ENCODE measurements at regions not wholly inside any gene's neighbourhood (a gene's known extent, or its start where the extent isn't known, plus 50 kb on each side); places are given as distances from the start of the nearest gene placed in this dataset.
"Not testable (repeated sequence)": the region's sequence is repeated elsewhere in the genome, so short reads cannot be mapped to it uniquely, and the experiment has no call there.

DNA sequence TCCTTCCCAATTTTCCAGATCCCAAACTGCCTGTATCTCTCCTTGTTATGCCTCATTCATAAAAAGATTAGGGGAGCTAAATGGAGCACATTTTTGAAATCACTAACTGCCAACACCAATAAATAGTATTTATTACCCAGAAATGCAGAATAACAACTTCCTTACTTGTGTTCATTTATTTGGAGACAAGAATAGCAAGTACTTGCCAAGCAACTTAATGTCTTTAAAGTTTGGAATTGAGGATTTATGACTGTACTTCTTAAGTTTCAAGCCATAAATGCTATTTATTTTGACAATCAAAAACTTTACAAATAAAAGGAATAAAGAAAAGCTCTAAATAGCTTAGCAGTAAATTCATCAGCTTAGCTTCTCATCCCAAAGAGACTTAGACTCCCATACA is 626.1 kb upstream of the NOVA1 start:
- intact Hi-C loops (cut with micrococcal nuclease): no loop called here

DNA sequence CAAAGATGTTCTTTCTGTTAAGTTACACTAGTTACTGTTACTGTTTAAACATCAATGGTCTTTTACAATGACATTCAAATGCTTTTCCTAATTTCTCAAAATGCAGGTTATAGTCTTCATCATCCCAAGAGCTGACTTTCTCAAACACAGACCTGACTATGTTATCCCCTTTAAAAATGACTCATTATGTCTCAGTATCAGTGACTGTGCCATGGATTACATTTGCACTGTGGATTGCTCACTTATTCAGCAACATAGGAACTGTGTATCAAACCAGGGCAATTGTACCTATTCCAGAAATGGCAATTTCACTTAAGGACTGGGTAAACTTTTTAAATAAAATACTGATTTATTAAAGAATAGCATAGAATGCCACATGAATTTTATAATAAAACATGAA is 630.2 kb upstream of the NOVA1 start:
- intact Hi-C loops (cut with micrococcal nuclease): no loop called here

DNA sequence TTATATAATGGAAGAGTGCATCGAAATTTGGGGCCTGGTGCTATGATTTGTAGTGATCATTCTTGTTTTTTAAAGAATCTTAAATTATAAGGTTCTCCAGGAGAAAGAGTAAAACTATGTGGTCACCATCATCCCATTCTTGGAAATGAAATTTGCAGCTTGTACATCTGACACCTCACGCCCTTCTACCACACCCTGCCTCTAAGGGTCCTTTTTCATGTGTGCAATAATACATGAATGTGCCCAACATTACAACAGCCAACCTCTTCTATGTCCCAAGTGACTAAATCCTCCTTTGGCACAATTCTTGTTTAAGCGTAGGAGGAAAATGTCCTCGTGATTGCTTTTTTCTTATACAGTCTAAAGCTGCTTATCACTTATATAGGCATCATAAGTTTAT is 636.5 kb upstream of the NOVA1 start:
- intact Hi-C loops (cut with micrococcal nuclease): no loop called here

DNA sequence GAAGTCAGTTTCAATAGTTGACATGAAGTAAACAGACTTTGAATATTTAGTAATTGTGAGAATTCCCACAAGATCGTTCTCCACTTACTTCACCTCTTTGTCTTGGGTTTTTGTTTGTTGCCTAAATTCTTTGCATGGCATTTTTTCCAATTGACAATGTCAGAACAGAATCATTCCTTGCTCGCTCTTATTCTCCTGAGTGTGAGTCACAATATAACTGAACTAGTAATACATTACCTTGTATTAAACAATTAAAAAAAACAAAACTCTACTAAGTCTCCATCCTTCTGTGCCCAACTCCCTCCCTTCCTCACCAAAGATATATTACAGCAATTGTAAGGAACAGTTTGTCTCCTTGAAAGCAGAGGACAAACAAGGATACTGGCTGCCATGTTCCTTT is 638.8 kb upstream of the NOVA1 start:
- intact Hi-C loops (cut with micrococcal nuclease): no loop called here

DNA sequence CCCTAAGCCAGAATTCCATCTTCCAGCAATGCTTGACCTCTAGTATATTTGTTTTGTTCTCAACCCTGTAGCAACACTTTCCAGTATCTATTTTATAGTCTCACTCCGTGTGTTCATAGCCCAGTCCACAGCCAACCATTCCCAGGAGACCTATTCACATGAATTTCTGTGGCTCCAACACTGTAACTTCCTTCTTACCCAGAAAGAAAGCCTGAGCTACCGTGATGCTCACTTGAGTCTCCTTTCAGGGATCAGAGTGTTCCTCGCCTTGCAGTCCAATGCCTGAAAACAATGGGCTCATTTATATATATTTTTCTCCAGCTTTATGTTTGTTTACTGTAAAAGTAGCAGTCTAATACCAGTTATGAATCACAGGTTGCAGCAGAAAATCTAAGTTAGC is 645.0 kb upstream of the NOVA1 start:
- intact Hi-C loops (cut with micrococcal nuclease): no loop called here

DNA sequence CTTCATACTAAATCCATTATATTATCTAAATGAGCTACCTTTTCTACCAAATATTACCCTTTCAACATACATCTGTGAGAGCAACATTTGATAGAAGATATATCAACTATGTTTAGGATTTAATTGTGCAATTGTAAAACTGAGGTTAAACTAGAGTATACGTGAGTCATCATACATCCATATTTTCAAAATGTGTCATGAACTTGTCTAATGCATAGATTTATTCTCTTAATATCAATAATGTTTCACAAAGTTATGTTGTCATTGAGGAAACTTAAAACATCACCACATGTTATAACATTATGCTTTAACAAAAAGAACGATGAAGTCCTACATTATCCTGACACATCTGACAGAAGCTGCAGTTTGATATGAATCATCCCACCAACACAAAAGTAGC is 645.5 kb upstream of the NOVA1 start:
- intact Hi-C loops (cut with micrococcal nuclease): no loop called here

DNA sequence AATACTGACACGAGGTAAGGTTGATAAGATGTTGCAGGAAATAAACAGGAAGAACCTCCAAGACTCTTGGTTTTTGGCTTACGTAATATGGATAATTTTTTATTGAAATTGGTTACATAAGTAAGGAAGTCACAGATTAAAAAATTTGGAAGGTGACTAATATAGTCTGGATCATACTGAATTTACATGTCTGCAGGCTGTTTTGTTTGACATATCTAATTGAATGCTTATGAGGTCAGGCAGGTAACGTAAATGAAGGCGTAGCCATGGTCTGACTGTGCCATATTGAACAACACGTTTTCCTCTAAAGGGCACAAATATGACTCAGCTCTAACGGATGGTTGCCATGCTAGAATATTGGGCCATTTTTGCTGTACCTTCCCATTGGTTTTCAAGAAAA is 648.1 kb upstream of the NOVA1 start:
- intact Hi-C loops (cut with micrococcal nuclease): no loop called here

DNA sequence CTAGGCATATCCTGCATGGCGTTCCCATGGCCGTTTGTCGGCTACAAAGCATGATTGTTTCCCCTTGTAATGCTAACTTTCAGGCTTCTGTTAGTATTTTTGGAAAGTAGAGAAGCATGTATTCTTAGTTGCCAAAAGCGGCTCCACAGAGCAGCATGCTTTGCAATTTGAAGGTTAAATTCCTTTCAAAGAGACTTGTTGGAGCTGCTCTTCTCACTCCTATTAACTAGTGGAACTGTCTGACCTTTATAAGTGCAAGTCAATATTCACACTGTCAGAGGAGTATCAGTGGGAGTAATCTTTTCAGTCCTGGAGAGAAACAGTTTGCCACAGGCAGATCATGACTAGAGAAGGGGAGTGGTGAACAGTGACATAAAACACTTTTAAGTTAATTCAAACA is 656.1 kb upstream of the NOVA1 start:
- intact Hi-C loops (cut with micrococcal nuclease): no loop called here

DNA sequence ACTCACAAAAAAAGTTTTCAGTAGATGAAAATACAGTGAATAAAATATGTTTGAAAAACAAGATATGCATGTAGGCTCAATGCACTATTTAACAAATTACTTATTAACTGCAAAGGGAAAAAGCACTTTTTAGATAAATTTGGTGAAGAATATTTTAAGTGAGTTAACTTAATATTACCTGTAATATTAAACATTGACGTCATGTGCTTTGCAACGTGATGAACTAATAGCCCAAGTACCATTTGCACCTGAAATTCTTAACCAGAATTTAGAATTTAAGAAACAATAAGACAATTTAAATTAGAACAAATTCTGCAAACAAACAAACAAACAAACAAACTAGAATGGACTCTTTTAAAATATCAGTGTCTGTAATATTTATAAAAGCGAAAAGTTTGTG is 659.0 kb upstream of the NOVA1 start:
- intact Hi-C loops (cut with micrococcal nuclease): no loop called here

DNA sequence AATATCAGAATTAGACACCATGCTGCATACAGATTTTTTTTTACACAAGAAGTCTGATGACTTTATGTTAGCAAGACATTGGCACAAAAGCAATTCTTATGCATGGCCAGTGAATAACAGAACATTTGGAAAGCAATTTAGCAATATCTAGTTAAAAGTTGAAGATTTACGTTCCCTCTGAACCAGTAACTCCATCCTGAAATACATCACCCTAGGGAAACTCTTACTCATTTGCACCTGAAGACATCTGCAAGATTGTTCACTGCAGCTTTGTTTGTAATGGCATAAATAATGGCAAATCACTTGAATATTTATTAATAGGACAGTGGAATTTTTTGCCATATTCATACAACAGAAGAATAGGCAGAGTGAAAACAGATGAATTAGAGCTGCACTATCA is 670.0 kb upstream of the NOVA1 start:
- intact Hi-C loops (cut with micrococcal nuclease): no loop called here

DNA sequence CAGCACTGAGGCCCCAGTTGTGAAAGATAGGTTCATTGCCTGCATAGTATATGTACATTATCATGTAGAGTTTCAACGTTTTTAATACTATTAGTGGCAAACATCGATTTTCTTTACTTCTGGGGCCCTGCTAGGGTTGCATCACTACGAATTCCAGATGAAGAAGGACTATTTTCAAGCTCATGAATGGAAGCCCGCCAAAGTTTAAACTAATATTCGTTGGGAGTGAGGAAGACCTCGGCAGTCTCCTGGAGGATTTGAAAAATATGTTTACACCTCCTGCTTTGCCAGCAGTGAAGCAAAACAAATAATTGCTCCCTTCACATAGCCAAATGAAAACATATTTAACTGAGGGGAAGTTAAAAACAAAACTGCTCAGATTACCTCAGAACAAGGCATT is 672.9 kb upstream of the NOVA1 start:
- intact Hi-C loops (cut with micrococcal nuclease): no loop called here

DNA sequence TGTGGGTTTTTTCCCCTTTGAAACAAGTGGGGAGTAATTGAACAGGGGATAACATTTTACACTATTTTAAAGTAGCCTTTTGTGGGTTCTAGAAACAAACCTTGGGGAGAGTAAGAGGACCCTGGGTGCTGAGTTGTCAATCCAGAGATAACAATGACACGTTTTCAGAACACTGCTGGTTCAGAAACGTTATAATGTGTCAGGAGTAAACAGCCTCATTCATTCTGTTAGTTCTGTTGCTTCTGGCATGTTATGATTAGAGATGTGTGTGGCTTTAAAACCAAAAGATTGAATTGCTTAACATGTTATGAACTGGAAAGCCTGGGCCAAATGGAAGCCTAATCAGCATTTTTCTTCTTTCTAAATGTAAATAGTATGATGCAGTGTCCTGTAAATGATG is 680.5 kb upstream of the NOVA1 start:
- intact Hi-C loops (cut with micrococcal nuclease): no loop called here

DNA sequence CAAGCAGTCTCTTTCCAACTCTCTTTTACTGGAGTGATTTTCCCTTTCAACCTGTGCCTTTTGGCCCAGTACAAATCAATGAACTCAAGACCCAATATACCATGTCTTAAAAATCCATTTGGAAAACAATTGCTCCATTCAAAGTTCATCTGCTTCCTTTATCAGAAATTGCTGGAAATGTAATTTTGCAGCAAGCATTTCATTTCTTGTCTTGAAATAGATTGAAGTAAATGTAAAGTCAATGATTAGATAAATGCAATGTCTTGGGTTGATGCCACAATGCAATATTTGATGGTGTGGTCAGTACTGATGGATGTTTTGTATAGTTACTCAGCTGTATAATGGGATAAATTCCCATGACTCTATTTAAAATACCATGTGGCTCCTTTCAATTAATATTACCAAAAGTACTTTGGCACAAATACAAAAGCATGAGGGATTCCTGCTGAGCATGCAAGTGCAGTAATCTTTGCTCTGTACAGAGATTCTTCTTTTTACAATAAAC is 707.7 kb upstream of the NOVA1 start:
- intact Hi-C loops (cut with micrococcal nuclease): no loop called here

DNA sequence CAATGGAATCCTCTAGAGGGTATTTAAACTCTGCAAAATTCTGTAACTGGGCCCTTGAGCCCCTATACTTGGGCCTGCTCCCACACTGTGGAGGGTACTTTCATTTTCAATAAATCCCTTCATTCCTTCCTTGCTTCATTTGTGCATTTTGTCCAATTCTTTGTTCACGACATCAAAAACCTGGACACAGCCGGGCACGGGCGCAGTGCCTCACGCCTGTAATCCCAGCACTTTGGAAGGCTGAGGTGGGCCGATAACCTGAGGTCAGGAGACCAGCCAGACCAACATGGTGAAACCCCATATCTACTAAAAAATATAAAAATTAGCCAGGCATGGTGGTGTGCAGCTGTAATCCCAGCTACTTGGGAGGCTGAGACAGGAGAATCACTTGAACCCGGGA is 714.9 kb upstream of the NOVA1 start:
- intact Hi-C loops (cut with micrococcal nuclease): not testable (repeated sequence)

DNA sequence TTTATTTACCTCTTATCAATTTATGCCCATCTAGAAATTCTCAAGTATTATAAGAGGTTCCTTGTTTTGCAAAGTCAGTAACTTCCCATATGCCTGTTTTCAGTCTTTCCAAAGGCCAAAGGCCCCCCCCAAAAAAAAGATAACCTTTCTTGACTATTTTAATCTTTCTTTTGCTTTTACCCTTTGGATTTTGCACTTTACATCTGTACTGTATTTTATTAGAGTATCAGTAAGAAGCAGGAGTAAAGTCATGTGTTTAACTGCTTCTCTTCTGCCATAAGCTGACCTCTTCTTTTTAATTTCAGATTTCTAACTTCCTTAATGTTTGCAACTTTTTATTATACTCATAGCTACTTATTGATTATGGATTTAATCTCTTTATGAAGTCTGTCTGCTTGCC is 716.4 kb upstream of the NOVA1 start:
- intact Hi-C loops (cut with micrococcal nuclease): no loop called here

DNA sequence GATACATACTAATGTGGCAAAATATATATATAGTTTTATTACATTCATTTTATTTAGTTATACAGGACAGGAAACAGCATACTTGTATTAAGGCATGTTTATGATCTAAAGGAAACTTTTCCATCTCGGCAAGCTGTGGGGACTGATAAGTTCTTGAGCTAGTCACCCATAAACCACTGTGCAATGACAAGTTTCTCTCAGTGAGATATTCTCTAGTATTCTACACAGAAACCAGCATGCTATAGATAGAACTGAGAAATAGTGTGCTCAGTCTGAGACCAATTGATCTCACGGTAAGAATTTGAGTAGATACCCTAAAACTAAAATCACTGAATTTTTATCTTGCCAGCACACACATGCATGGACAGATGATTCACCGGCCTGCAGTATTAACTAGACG is 717.6 kb upstream of the NOVA1 start:
- intact Hi-C loops (cut with micrococcal nuclease): no loop called here

DNA sequence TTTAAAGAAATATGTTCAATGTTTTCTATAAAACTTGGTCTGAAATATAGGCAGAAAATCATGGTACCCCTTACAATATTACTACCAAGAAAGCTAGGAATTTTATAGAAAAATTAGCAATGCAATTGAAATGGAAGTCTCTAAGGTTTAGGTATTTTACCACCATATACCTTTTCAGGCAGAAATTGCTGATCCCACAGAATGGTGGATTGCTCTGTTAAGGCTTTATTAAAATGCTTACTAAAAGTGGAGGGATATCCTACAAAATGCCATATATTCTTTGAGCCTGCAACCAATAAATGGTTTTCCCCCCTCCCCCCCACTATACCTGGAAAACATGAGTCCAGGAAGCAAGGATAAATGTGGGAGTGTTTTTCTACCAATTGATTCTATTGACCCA is 718.1 kb upstream of the NOVA1 start:
- intact Hi-C loops (cut with micrococcal nuclease): no loop called here

DNA sequence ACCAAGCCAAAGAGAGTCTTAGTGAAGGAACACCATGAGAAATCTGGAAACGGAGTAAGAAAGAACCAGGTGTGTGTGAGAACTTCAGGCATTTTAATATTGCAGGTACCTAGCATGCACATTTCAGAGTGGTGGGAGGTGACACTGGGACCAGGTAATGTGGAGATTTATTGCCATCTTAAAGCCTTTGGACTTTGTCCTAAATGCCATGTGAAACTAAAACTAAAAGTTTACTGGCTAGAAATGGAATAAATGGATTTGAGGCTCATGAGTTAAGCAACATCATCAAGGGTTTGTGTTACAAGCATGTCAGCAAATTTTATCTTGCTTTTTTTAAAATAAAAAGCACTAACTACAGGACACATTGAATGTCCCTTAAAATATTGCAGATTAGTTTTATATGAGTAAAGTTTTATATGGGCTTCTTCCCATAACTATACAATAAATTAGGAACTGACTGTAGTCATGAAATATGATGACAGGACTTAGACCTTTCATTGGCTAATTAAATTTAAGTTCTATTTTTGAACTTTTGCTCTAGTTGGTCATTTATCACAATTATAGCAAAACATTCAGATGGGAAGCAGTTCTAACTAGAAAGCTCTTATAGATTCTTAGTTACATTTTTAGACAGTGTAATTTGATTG is 721.1 kb upstream of the NOVA1 start:
- intact Hi-C loops (cut with micrococcal nuclease): no loop called here

DNA sequence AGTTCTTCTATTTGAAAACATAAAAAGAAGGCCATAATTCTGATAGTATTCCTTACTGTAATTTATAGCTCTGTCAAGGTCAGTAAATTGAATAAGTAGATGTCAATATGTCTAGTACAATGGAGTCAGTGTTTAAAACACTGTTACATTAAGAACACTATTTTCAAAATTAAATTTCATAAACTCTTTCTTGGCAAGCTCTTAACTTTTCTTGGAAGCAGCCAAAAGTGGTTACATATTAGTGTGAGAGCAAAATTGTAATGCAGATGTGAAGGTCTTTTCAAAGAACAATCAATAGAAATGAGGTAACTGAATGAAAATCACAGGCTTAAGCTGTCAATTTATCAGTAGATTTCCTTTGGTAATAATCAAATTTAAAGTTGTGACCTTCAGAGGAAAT is 722.4 kb upstream of the NOVA1 start:
- intact Hi-C loops (cut with micrococcal nuclease): no loop called here

DNA sequence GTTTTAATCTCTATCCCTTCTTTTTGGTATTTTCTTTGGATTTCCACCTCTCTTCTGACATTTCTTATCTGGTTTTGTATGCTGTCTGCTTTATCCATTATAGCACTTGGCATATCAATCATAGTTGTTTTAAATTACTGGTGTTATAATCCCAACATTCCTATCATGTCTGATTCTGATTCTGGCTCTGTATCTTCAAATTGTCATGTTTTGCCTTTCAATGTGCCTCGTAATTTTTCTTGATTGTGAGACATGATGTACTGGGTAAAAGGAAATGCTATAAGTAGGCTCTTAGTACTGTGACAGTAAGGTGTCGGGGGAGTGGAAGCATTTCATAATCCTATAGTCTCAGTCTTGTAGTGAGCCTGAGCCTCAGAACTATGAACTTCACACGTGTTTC is 729.3 kb upstream of the NOVA1 start:
- intact Hi-C loops (cut with micrococcal nuclease): no loop called here

DNA sequence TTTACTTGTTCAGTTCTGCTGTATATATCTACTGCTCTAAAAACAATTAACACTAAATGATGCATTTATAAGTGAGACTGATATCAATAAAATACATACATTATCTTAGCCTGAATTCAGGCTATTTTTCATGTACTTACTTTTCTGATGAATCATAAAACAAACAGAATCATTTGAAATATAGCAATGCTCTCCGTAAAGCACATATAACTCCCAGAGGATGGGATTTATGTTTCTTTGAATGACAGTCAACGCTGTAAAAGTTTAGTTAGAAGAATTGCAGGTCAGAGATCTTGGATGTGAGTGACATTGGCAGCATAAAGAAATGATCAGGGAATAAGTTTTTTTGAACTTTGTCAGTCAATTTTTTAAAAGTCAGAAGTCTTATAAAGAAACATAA is 740.2 kb upstream of the NOVA1 start:
- intact Hi-C loops (cut with micrococcal nuclease): no loop called here

DNA sequence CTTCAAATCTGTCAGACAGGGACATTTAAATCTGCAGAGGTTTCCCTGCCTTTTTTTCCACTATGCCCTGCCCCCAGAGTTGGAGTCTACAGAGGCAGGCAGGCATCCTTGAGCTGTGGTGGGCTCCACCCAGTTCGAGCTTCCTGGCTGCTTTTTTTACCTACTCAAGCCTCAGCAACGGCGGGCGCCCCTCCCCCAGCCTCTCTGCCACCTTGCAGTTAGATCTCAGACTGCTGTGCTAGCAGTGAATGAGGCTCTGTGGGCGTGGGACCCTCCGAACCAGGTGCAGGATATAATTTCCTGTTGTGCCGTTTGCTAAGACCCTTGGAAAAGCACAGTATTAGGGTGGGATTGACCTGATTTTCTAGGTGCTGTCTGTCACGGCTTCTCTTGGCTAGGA is 765.2 kb upstream of the NOVA1 start:
- intact Hi-C loops (cut with micrococcal nuclease): not testable (repeated sequence)

DNA sequence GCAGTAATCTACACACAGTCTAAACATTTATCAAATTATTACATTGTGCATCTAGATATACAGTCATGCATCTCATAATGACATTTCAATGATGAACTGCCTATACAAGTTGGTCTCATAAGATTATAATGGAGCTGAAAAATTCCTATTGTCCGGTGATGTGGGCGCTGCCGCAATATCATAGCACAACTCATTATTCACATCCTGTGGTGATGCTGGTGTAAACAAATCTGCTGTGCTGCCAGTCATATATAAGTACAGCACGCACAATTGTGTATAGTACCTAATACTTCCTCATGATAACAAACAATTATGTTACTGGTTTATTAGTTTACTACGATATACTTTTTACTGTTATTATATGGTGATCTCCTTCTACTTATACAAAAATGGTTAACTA is 768.8 kb upstream of the NOVA1 start:
- intact Hi-C loops (cut with micrococcal nuclease): no loop called here

DNA sequence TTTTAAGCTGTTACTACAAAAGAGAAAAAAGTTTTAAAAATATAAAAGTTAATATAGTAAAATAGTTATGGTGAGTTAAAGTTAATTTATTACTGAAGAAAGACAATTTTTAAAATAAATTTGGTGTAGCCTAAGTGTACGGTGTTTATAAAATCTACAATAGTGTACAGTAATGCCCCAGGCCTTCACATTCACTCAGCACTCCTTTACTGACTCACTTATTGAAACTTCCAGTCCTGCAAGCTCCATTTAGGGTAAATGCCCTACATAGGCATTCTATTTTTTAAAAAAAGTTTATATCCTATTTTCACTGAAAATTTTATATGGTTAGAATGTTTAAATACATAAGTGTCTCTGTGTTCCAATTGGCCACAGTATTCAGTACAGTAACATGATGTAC is 769.5 kb upstream of the NOVA1 start:
- intact Hi-C loops (cut with micrococcal nuclease): no loop called here

Data from T-helper 1 cell treated with Interleukin-12 subunit alpha and Interleukin-12 subunit beta and Interleukin-4 antibody, amounts not matched to agents 30 ng/mL and 1 ng/mL, for 36 hours (primary cell).